ENCODE measurements at regions not wholly inside any gene's neighbourhood (a gene's known extent, or its start where the extent isn't known, plus 50 kb on each side); places are given as distances from the start of the nearest gene placed in this dataset.

GRCh38 chr22:49603016-49603415 is 224.7 kb downstream of the BRD1 start:
- Histone ChIP-seq H3K36me3 (ENCODE audit: insufficient read depth, low read length) (no peaks in the 10 kb centered on the region), H3K9ac (ENCODE audit: insufficient read length) (no peak overlapping the region), H3K4me3 (no peak overlapping the region), H3K9me3 (ENCODE audit: low read depth, low read length) (no peaks in the 10 kb centered on the region), H3K27ac (no peak overlapping the region)
- TF ChIP-seq EZH2 (IDR thresholded peaks at IDR 0.05) = no peak
- TF ChIP-seq FOXP2 (optimal IDR thresholded peaks at IDR 0.05; ENCODE audit: control extremely low read depth, extremely low read length, insufficient read depth) = no peak
- no peak for TF ChIP-seq POLR2AphosphoS5 (IDR thresholded peaks at IDR 0.05; ENCODE audit: borderline replicate concordance, low read depth, low read length)
- DNase-seq (ENCODE audit: low read depth, low spot score) = no peak

GRCh38 chr22:49602481-49602880 is 225.2 kb downstream of the BRD1 start:
- TF ChIP-seq FOXP2 (optimal IDR thresholded peaks at IDR 0.05; ENCODE audit: control extremely low read depth, extremely low read length, insufficient read depth) (no peak), POLR2AphosphoS5 (IDR thresholded peaks at IDR 0.05; ENCODE audit: borderline replicate concordance, low read depth, low read length) (no peak), EZH2 (IDR thresholded peaks at IDR 0.05) (no peak)
- Histone ChIP-seq H3K9ac (ENCODE audit: insufficient read length) (no peak overlapping the region), H3K9me3 (ENCODE audit: low read depth, low read length) (no peaks in the 10 kb centered on the region), H3K36me3 (ENCODE audit: insufficient read depth, low read length) (no peaks in the 10 kb centered on the region), H3K27ac (no peak overlapping the region), H3K4me3 (no peak overlapping the region)
- DNase-seq (ENCODE audit: low read depth, low spot score) = no peak

DNA sequence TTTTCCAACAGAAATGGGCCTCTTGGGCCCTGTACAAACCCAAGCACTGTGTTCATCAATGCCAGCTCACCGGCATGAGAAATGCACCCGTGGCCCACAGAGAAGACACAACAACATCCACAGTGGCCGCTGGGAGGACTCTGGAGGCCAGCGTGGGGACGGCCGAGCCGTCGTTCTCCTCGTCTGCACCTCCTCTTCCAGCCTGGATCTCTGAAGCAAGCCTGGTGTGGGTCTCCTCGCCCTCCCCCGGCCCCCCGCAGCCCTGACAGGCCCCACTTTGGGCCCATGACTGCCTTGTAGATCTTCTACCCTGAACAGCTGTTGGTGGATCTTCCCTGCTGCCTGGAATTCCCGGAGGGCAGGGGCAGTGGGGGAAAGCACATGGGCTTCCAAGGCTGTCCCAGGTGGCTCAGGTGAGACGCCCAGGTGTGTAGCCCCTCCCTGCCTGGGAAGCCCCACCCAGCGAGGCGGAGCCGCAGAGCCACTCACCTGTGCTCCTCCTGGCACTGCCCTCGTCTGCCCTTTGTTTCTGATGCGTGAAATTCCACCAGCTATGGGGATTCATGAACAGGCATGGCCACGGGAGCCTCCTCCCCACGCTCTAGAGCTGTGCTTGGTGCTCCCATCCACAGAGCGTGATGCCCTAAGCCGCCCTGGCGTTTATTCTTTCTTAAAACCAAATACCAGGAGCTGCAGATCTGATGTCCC is 225.9 kb downstream of the BRD1 start:
- no peak for TF ChIP-seq POLR2AphosphoS5 (IDR thresholded peaks at IDR 0.05; ENCODE audit: borderline replicate concordance, low read depth, low read length)
- no peak for TF ChIP-seq EZH2 (IDR thresholded peaks at IDR 0.05)
- no peak for TF ChIP-seq FOXP2 (optimal IDR thresholded peaks at IDR 0.05; ENCODE audit: control extremely low read depth, extremely low read length, insufficient read depth)
- H3K4me3 ChIP-seq = no peak overlapping the region
- no peak for DNase-seq (ENCODE audit: low read depth, low spot score)
- H3K9ac ChIP-seq (ENCODE audit: insufficient read length) = no peak overlapping the region
- H3K27ac ChIP-seq = no peak overlapping the region
- H3K36me3 ChIP-seq (ENCODE audit: insufficient read depth, low read length) = no peaks in the 10 kb centered on the region
- no peaks in the 10 kb centered on the region for H3K9me3 ChIP-seq (ENCODE audit: low read depth, low read length)

DNA sequence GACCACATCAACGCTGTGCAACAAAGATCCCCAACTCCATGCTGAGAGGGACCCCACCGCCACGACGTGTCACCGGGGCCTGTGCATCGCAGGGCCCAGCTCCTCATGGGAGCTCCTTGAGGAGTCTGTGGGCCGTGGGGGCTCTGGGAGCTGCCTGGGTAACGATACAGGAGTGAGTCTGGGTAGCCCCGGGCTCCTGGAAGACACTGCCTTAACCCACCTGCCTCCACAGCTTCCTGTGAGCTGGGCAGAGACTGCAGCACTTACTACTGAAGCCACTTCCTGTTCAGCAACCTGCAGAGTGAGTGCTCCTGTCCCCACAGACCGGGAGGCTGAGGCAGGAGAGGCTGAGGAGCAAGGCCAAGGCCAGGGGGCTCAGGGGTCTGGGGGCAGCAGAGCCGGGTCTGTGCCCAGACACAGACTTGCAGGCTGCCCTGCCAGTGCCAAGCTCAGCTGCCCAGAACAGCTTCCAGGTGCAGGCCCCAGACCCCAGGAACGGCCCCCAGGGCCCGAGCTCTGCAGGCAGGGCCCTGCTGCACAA is 226.7 kb downstream of the BRD1 start:
- H3K9me3 ChIP-seq (ENCODE audit: low read depth, low read length) = no peaks in the 10 kb centered on the region
- no peak overlapping the region for H3K4me3 ChIP-seq
- no peak for DNase-seq (ENCODE audit: low read depth, low spot score)
- TF ChIP-seq POLR2AphosphoS5 (IDR thresholded peaks at IDR 0.05; ENCODE audit: borderline replicate concordance, low read depth, low read length) = no peak
- TF ChIP-seq FOXP2 (optimal IDR thresholded peaks at IDR 0.05; ENCODE audit: control extremely low read depth, extremely low read length, insufficient read depth) = no peak
- TF ChIP-seq EZH2 (IDR thresholded peaks at IDR 0.05) = no peak
- H3K27ac ChIP-seq = no peak overlapping the region
- no peaks in the 10 kb centered on the region for H3K36me3 ChIP-seq (ENCODE audit: insufficient read depth, low read length)
- no peak overlapping the region for H3K9ac ChIP-seq (ENCODE audit: insufficient read length)

DNA sequence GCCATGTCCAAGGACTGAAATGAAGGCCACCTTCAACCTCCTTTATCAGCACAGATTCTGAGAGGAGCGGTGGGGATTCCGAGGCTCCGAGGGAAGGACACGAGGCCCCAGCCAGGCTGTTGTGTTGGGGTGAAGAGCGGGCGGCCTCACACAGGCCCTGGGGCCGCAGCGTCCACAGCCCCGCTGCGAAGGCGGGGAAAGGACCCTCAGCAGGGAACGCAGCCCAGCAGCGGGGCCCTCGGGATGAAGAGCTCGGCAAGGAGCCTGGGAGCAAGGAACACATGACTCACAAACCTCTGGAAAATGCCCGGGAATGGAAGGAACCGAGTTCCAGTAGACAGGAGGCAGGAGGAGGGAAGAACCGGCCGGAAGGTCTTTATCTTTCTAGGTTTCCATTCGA is 227.2 kb downstream of the BRD1 start:
- TF ChIP-seq EZH2 (IDR thresholded peaks at IDR 0.05) = no peak
- TF ChIP-seq POLR2AphosphoS5 (IDR thresholded peaks at IDR 0.05; ENCODE audit: borderline replicate concordance, low read depth, low read length) = no peak
- TF ChIP-seq FOXP2 (optimal IDR thresholded peaks at IDR 0.05; ENCODE audit: control extremely low read depth, extremely low read length, insufficient read depth) = no peak
- Histone ChIP-seq H3K36me3 (ENCODE audit: insufficient read depth, low read length) (no peaks in the 10 kb centered on the region), H3K9me3 (ENCODE audit: low read depth, low read length) (no peaks in the 10 kb centered on the region), H3K27ac (no peak overlapping the region), H3K9ac (ENCODE audit: insufficient read length) (no peak overlapping the region), H3K4me3 (no peak overlapping the region)
- no peak for DNase-seq (ENCODE audit: low read depth, low spot score)

DNA sequence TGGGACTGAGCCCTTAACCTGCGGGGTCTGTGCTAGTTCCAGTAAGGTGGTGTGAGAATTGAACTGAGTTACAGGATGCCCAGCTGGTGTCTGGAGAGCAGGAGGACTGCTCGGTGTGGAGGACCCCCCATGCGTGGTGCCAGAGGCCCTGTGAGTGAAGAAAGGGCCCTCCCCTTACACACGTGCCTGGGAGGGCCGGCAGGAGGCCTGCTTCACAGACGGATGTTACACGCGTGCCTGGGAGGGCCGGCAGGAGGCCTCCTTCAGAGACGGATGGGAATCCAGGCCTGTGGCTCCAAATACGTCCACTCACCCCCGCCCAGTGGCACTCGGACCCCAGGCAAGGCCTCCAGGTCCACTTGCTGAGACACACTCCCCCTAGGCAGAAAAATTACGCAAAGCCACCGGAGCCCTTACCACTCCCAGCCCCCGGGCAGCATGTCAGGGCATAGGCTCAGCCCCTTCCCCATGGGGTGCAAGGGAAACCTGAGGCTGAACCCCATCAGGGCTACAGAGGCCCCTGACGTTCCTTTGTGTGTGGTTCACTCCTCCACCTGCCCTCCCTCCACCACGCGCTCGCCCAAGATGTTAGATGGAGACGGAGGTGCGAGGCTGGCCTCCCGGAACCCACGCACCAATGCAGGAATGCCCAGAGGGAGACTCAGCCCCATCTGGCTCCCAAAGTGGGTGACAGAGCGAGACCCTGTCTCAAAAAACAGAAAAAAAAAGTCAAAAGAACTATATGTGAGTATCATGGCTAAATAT is 227.8 kb downstream of the BRD1 start:
- H3K27ac ChIP-seq = no peak overlapping the region
- H3K4me3 ChIP-seq = no peak overlapping the region
- no peak for DNase-seq (ENCODE audit: low read depth, low spot score)
- no peaks in the 10 kb centered on the region for H3K9me3 ChIP-seq (ENCODE audit: low read depth, low read length)
- no peaks in the 10 kb centered on the region for H3K36me3 ChIP-seq (ENCODE audit: insufficient read depth, low read length)
- H3K9ac ChIP-seq (ENCODE audit: insufficient read length) = no peak overlapping the region
- TF ChIP-seq EZH2 (IDR thresholded peaks at IDR 0.05) (no peak), POLR2AphosphoS5 (IDR thresholded peaks at IDR 0.05; ENCODE audit: borderline replicate concordance, low read depth, low read length) (no peak), FOXP2 (optimal IDR thresholded peaks at IDR 0.05; ENCODE audit: control extremely low read depth, extremely low read length, insufficient read depth) (no peak)

- Histone ChIP-seq H3K9ac (ENCODE audit: insufficient read length) (no peak overlapping the region), H3K36me3 (ENCODE audit: insufficient read depth, low read length) (no peaks in the 10 kb centered on the region), H3K27ac (no peak overlapping the region), H3K4me3 (no peak overlapping the region), H3K9me3 (ENCODE audit: low read depth, low read length) (no peaks in the 10 kb centered on the region)
- no peak for DNase-seq (ENCODE audit: low read depth, low spot score)
- TF ChIP-seq EZH2 (IDR thresholded peaks at IDR 0.05) (no peak), FOXP2 (optimal IDR thresholded peaks at IDR 0.05; ENCODE audit: control extremely low read depth, extremely low read length, insufficient read depth) (no peak), POLR2AphosphoS5 (IDR thresholded peaks at IDR 0.05; ENCODE audit: borderline replicate concordance, low read depth, low read length) (no peak)
Measured at GRCh38 chr22:49599039-49599438, 228.6 kb downstream of the BRD1 start.

DNA sequence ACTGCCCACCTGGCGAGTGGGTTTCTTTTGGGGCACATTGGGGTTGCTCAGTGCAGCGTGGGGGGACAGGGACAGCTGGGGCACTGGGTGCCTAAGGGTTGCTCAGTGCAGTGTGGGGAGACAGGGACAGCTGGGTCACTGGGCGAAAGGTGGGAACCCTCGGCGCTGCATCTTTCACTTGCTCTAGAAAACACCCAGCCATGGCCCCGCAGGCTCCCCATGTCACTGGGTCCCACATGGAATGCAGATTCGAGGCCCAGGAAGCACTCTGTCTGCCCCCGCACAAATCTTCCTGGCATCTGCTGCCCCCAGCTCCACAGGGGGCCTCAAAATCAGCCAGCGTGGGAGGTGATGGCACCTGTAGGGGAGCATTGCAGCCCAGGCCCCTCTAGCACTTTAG is 229.3 kb downstream of the BRD1 start:
- H3K36me3 ChIP-seq (ENCODE audit: insufficient read depth, low read length) = no peaks in the 10 kb centered on the region
- H3K9ac ChIP-seq (ENCODE audit: insufficient read length) = no peak overlapping the region
- no peak overlapping the region for H3K4me3 ChIP-seq
- H3K27ac ChIP-seq = no peak overlapping the region
- no peaks in the 10 kb centered on the region for H3K9me3 ChIP-seq (ENCODE audit: low read depth, low read length)
- no peak for TF ChIP-seq FOXP2 (optimal IDR thresholded peaks at IDR 0.05; ENCODE audit: control extremely low read depth, extremely low read length, insufficient read depth)
- TF ChIP-seq POLR2AphosphoS5 (IDR thresholded peaks at IDR 0.05; ENCODE audit: borderline replicate concordance, low read depth, low read length) = no peak
- no peak for TF ChIP-seq EZH2 (IDR thresholded peaks at IDR 0.05)
- DNase-seq (ENCODE audit: low read depth, low spot score) = no peak
